Heart left ventricle (tissue), 13 donors: ENCODE measurements at regions not wholly inside any gene's neighbourhood (a gene's known extent, or its start where the extent isn't known, plus 50 kb on each side); places are given as distances from the start of the nearest gene placed in this dataset.

Source experiments
- POLR2A ChIP-seq, 2 donors: fragments of 450-650 bp; IDR thresholded peaks; one replicate each; pipeline ENCODE4 v1.6.1; 2017; ENCODE audit warnings: antibody characterized with exemption in 2 of 2, mild to moderate bottlenecking in 2 of 2, moderate library complexity in 2 of 2
- TF ChIP-seq, protein P1 (sequence below), 12 donors: fragments of 200-600 bp; sonication (generic) in 4 of 12; IDR thresholded peaks; one replicate each; pipeline versions ENCODE4 v1.5.0 to v1.8.0; 2018 to 2022; ENCODE audit warnings: antibody characterized with exemption in 12 of 12, mild to moderate bottlenecking in 5 of 12
- donor health status: ischemic (EF 13 %, LVEDD 7.1; RV severe dilation, severe dysfunction).
- donor health status: DM: no; HTN: yes; CAD: no.
- donor health status: DM: no; HTN: no; CAD: no.
- donor health status: ischemic (EF 25% LVEDD 6.9; RV normal size, moderate dysfunction).
- donor health status: ischemic (EF 25% LVEDD 5.7; RV mildly dilated, moderate dysfunction).
- donor health status: ischemic (EF 35%, LVEDD 5.7; RV mildly dilated, moderate dysfunction).
- donor health status: nonischemic (EF 11% LVEDD 7.7; RV severe dilation, severe dysfunction).
- donor health status: DM: yes; HTN: yes; CAD: no.
- donor health status: PGD.
- donor health status: ischemic (EF 29% LVEDD 5.4; RV normal size, mild dysfunction).
- donor health status: nonischemic (EF 23%, LVEDD 6.1; RV moderate dilation, normal function).

DNA sequence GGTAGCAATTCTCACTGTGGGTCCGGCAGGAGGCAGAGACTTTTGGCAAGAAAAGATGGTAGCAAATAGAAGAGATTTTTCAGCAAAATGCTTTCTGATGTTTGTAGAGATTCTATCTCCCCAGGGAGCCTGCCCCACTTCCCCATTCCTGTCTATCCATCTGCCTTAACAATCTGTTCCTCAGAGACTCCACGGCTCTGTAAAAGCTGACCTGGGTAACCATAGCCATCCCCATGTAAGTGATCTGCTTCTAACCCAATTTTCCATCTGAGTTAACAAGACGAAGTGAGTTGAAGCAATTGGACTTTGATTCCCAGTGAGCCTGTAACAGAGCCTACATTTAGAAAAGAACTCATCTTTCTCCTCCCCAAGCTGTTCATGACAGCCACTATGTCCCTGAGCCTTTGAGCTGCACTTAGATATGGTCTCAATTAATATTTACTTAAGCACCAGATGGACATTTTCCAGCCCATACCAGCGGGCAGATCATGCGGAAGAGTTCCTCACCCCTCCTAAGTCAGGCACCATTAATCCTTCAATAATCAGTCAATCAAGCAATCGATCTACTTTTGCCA lies 896.1 kb downstream of the CCSER2 start:
- TF ChIP-seq, protein P1, sequence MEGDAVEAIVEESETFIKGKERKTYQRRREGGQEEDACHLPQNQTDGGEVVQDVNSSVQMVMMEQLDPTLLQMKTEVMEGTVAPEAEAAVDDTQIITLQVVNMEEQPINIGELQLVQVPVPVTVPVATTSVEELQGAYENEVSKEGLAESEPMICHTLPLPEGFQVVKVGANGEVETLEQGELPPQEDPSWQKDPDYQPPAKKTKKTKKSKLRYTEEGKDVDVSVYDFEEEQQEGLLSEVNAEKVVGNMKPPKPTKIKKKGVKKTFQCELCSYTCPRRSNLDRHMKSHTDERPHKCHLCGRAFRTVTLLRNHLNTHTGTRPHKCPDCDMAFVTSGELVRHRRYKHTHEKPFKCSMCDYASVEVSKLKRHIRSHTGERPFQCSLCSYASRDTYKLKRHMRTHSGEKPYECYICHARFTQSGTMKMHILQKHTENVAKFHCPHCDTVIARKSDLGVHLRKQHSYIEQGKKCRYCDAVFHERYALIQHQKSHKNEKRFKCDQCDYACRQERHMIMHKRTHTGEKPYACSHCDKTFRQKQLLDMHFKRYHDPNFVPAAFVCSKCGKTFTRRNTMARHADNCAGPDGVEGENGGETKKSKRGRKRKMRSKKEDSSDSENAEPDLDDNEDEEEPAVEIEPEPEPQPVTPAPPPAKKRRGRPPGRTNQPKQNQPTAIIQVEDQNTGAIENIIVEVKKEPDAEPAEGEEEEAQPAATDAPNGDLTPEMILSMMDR (IDR thresholded peaks at IDR 0.05), result no peak
- TF ChIP-seq POLR2A (IDR thresholded peaks at IDR 0.05), result no peak
